ENCODE measurements at regions not wholly inside any gene's neighbourhood (a gene's known extent, or its start where the extent isn't known, plus 50 kb on each side); places are given as distances from the start of the nearest gene placed in this dataset.

- TF ChIP-seq CTCF (conservative IDR thresholded peaks at IDR 0.05; ENCODE audit: low read depth, low read length) (no peak), EZH2phosphoT487 (IDR thresholded peaks at IDR 0.05; ENCODE audit: borderline replicate concordance, low read length) (no peak), EZH2 (IDR thresholded peaks at IDR 0.05; ENCODE audit: low read length, unreplicated experiment) (no peak)
Observed at GRCh38 chr6:86205980-86206379, 563.3 kb upstream of the SYNCRIP start.

Data from PC-3 (cell line).